Naive thymus-derived CD4-positive, alpha-beta T cell (primary cell): ENCODE measurements at regions not wholly inside any gene's neighbourhood (a gene's known extent, or its start where the extent isn't known, plus 50 kb on each side); places are given as distances from the start of the nearest gene placed in this dataset.
"Not testable (repeated sequence)": the region's sequence is repeated elsewhere in the genome, so short reads cannot be mapped to it uniquely, and the experiment has no call there.

Experiments
- ATAC-seq: fragments of 150-1000 bp; cut with Tn5 transposase; 2 replicates; pipeline ENCODE4 v1.10.0; 2021; ENCODE audit warnings: mild to moderate bottlenecking, moderate library complexity
- CTCF ChIA-PET: fragments of 350-600 bp; sonication (Branson Sonifier 250); formaldehyde crosslinking; loops from one replicate; lab custom pipeline; 2021; ENCODE audit warnings: antibody characterized with exemption; lab: Charles Lee
- POLR2A ChIA-PET: fragments of 350-600 bp; sonication (Branson Sonifier 250); formaldehyde crosslinking; loops from one replicate; lab custom pipeline; 2021; ENCODE audit warnings: antibody characterized with exemption, inconsistent platforms; lab: Charles Lee
- DNase-seq, 9 donors: peaks; one replicate each; pipeline versions ENCODE4 v3.0.0 to v3.0.0-alpha.2; 2020 to 2022; ENCODE audit warnings: mixed read lengths in 1 of 9
- H3K27ac ChIP-seq: one replicate; pipeline ENCODE4 v1.7.0; 2013; ENCODE audit warnings: mild to moderate bottlenecking, low read depth, low read length, moderate library complexity
- H3K27me3 ChIP-seq, 2 donors: one replicate each; pipeline ENCODE4 v1.7.0; 2013; ENCODE audit warnings: low read length in 2 of 2, mild to moderate bottlenecking in 2 of 2, moderate library complexity in 2 of 2; ENCODE audit not compliant: control insufficient read depth in 2 of 2, insufficient read depth in 2 of 2
- H3K36me3 ChIP-seq, 3 experiments: 1 replicate in 2 of 3; 2 replicates in 1 of 3; pipeline ENCODE4 v1.7.0; 2013; ENCODE audit warnings: low read length in 3 of 3, mild to moderate bottlenecking in 3 of 3, moderate library complexity in 1 of 3; ENCODE audit not compliant: insufficient read depth in 3 of 3, control insufficient read depth in 2 of 3
- H3K4me1 ChIP-seq, 2 donors: one replicate each; pipeline ENCODE4 v1.7.0; 2013; ENCODE audit warnings: low read length in 2 of 2, mild to moderate bottlenecking in 2 of 2, moderate library complexity in 1 of 2; ENCODE audit not compliant: control insufficient read depth in 2 of 2, insufficient read depth in 2 of 2
- H3K4me3 ChIP-seq: 2 replicates; pipeline ENCODE4 v1.7.0; 2013; ENCODE audit warnings: mild to moderate bottlenecking, low read length
- H3K9me3 ChIP-seq, 3 experiments: 1 replicate in 2 of 3; 2 replicates in 1 of 3; pipeline ENCODE4 v1.7.0; 2013; ENCODE audit warnings: low read length in 3 of 3; ENCODE audit not compliant: control insufficient read depth in 2 of 3
- H3K27ac Mint-ChIP-seq, 9 donors: one replicate each; pipeline ENCODE4 v1.8.0; 2020 to 2022; ENCODE audit warnings: mixed read lengths in 9 of 9, mild to moderate bottlenecking in 8 of 9, moderate library complexity in 5 of 9, inconsistent platforms in 2 of 9
- H3K27me3 Mint-ChIP-seq, 5 donors: one replicate each; pipeline ENCODE4 v1.8.0; 2021 to 2022; ENCODE audit warnings: mixed read lengths in 5 of 5, mild to moderate bottlenecking in 1 of 5
- H3K36me3 Mint-ChIP-seq, 5 donors: one replicate each; pipeline ENCODE4 v1.8.0; 2020 to 2022; ENCODE audit warnings: mixed read lengths in 5 of 5, mild to moderate bottlenecking in 3 of 5, inconsistent platforms in 1 of 5
- H3K4me1 Mint-ChIP-seq, 7 donors: one replicate each; pipeline ENCODE4 v1.8.0; 2020 to 2022; ENCODE audit warnings: mixed read lengths in 7 of 7, mild to moderate bottlenecking in 3 of 7, inconsistent platforms in 1 of 7
- H3K4me3 Mint-ChIP-seq, 10 donors: one replicate each; pipeline ENCODE4 v1.8.0; 2020 to 2022; ENCODE audit warnings: mild to moderate bottlenecking in 10 of 10, mixed read lengths in 10 of 10, moderate library complexity in 6 of 10, inconsistent platforms in 2 of 10
- H3K9me3 Mint-ChIP-seq, 11 donors: one replicate each; pipeline ENCODE4 v1.8.0; 2020 to 2022; ENCODE audit warnings: mixed read lengths in 11 of 11, mild to moderate bottlenecking in 4 of 11, inconsistent platforms in 1 of 11, moderate library complexity in 1 of 11
- intact Hi-C, 2 donors: fragments of 100-400 bp; cut with micrococcal nuclease; formaldehyde crosslinking; loops; one replicate each; pipeline ENCODE4 v1.15.1; 2023

- intact Hi-C loops, H3K9me3 Mint-ChIP-seq, H3K4me3 ChIP-seq, H3K4me3 Mint-ChIP-seq, ATAC-seq, H3K4me1 ChIP-seq, H3K36me3 Mint-ChIP-seq, H3K27ac ChIP-seq, H3K27me3 Mint-ChIP-seq, H3K4me1 Mint-ChIP-seq, DNase-seq, H3K36me3 ChIP-seq, CTCF ChIA-PET, H3K27me3 ChIP-seq, H3K9me3 ChIP-seq, H3K27ac Mint-ChIP-seq, POLR2A ChIA-PET: not testable (repeated sequence)
These were observed 73.5 kb downstream of the NPIPA8 start for GRCh38 chr16:18263046-18263445.

- H3K9me3 Mint-ChIP-seq, H3K27ac ChIP-seq, DNase-seq, H3K4me1 Mint-ChIP-seq, H3K4me3 ChIP-seq, ATAC-seq, H3K36me3 Mint-ChIP-seq, H3K36me3 ChIP-seq, CTCF ChIA-PET, H3K4me3 Mint-ChIP-seq, H3K27ac Mint-ChIP-seq, H3K27me3 ChIP-seq, H3K4me1 ChIP-seq, H3K9me3 ChIP-seq, POLR2A ChIA-PET, H3K27me3 Mint-ChIP-seq, intact Hi-C loops: not testable (repeated sequence)
These were observed 74.7 kb downstream of the NPIPA8 start for GRCh38 chr16:18261848-18262247.

- POLR2A ChIA-PET, intact Hi-C loops, CTCF ChIA-PET, H3K9me3 Mint-ChIP-seq, H3K27me3 ChIP-seq, H3K9me3 ChIP-seq, H3K4me3 Mint-ChIP-seq, H3K27me3 Mint-ChIP-seq, ATAC-seq, H3K36me3 Mint-ChIP-seq, H3K27ac ChIP-seq, H3K4me1 ChIP-seq, H3K4me3 ChIP-seq, DNase-seq, H3K36me3 ChIP-seq, H3K27ac Mint-ChIP-seq, H3K4me1 Mint-ChIP-seq: not testable (repeated sequence)
These were observed 76.9 kb downstream of the NPIPA8 start for GRCh38 chr16:18259496-18260176.

GRCh38 chr16:18252943-18253342 lies 83.6 kb downstream of the NPIPA8 start:
- H3K9me3 ChIP-seq, H3K4me3 ChIP-seq, DNase-seq, H3K4me1 ChIP-seq, H3K27ac ChIP-seq, ATAC-seq, H3K27me3 ChIP-seq, H3K27ac Mint-ChIP-seq, H3K36me3 Mint-ChIP-seq, H3K4me3 Mint-ChIP-seq, H3K4me1 Mint-ChIP-seq, H3K9me3 Mint-ChIP-seq, CTCF ChIA-PET, POLR2A ChIA-PET, intact Hi-C loops, H3K27me3 Mint-ChIP-seq, H3K36me3 ChIP-seq: not testable (repeated sequence)

DNA sequence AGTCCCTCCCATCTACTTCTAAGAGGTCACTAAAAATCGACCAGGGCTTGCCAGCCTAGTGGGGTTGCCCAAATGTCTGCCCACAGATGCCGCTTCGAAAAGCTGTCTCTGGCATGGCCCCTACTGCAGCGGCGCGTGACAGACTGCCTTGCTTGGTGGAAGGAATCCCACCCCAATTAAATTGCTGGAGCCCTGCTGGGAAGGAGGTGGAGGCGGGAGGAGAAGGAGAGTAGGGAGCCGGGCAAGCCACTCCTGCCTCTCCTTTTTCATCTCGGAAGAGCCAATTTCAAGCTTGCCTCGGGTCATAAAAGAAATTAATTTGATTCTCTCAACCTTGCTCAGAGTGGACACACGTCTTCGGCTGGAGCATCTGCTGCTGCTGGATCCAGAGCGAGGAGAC lies 106.0 kb downstream of the NPIPA8 start:
- H3K27me3 Mint-ChIP-seq, H3K4me3 ChIP-seq, H3K4me1 ChIP-seq, CTCF ChIA-PET, POLR2A ChIA-PET, H3K27ac Mint-ChIP-seq, H3K36me3 ChIP-seq, ATAC-seq, H3K4me1 Mint-ChIP-seq, H3K9me3 ChIP-seq, H3K4me3 Mint-ChIP-seq, H3K9me3 Mint-ChIP-seq, H3K36me3 Mint-ChIP-seq, H3K27me3 ChIP-seq, H3K27ac ChIP-seq, intact Hi-C loops, DNase-seq: not testable (repeated sequence)

DNA sequence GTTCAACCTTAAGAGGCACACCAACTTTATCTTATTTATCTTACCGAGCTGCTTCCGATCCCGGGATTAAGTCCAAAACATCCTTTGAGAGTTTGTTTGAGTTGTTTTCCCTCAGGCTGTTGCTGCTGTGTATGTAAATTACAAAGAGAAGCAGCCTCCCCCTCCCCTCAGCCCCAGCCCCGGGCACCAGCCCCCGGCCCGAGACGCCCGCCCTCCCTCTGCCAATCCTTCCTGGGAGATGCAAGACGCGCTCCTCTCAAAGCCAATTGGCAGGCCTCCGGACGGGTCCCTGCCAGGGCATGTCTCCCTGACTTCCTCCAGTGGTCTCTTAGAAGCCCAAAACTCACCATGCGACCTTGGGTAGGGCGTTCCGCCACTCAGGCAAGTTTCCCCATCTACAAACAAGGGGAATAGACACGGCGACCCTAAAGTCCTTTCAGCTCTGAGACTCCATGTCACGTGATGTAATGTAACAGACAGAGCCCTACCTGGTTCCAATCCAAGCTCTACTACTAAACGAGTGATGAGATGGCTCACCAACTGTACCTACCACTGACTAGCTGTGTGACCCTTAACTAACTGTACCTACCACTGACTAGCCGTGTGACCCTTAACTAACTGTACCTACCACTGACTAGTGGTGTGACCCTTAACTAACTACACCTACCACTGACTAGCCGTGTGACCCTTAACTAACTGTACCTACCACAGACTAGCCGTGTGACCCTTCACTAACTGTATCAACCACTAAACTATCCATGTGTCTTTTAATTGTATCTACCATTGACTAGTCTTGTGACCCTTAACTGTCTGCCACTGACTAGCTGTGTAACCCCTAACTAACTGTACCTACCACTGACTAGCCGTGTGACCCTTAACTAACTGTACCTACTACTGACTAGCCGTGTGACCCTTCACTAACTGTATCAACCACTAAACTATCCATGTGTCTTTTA lies 114.2 kb downstream of the NPIPA8 start:
- DNase-seq, ATAC-seq, H3K4me3 ChIP-seq, H3K27me3 ChIP-seq, H3K36me3 Mint-ChIP-seq, intact Hi-C loops, POLR2A ChIA-PET, H3K36me3 ChIP-seq, H3K9me3 Mint-ChIP-seq, H3K27ac Mint-ChIP-seq, H3K27me3 Mint-ChIP-seq, H3K9me3 ChIP-seq, H3K4me3 Mint-ChIP-seq, H3K4me1 Mint-ChIP-seq, CTCF ChIA-PET, H3K27ac ChIP-seq, H3K4me1 ChIP-seq: not testable (repeated sequence)

GRCh38 chr16:18217741-18218140 lies 118.8 kb downstream of the NPIPA8 start:
- H3K27me3 Mint-ChIP-seq, POLR2A ChIA-PET, H3K36me3 ChIP-seq, H3K9me3 Mint-ChIP-seq, H3K27me3 ChIP-seq, H3K27ac ChIP-seq, ATAC-seq, intact Hi-C loops, H3K36me3 Mint-ChIP-seq, DNase-seq, H3K27ac Mint-ChIP-seq, H3K4me1 Mint-ChIP-seq, CTCF ChIA-PET, H3K9me3 ChIP-seq, H3K4me3 ChIP-seq, H3K4me3 Mint-ChIP-seq, H3K4me1 ChIP-seq: not testable (repeated sequence)
